ENCODE measurements at regions not wholly inside any gene's neighbourhood (a gene's known extent, or its start where the extent isn't known, plus 50 kb on each side); places are given as distances from the start of the nearest gene placed in this dataset.

DNA sequence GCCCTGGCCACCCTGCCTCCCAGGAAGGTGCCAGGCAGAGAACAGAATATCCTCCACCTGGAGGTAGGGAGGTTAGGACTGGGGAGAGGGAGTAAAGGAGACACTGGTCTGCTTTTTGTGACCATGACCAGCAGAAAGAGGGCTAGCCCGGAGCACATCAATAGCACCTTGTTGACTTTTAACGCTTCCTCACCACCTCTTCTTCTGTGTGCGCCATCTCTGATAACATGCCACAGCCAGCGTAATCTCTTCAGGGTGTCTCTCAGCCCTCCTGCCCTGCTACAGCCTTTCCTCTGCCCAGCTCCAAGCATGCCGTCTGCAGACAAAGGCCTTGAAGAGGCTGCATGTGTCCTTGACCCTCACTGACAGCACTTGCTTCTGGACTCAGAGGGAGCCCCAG lies 50.9 kb upstream of the GJA5 start:
- no peak for DNase-seq (ENCODE audit: insufficient read length, low spot score)
- FAIRE-seq, result no peak

GRCh38 chr1:147811751-147812150 lies 51.3 kb upstream of the GJA5 start:
- DNase-seq (ENCODE audit: insufficient read length, low spot score) (no peak), FAIRE-seq (no peak)

DNA sequence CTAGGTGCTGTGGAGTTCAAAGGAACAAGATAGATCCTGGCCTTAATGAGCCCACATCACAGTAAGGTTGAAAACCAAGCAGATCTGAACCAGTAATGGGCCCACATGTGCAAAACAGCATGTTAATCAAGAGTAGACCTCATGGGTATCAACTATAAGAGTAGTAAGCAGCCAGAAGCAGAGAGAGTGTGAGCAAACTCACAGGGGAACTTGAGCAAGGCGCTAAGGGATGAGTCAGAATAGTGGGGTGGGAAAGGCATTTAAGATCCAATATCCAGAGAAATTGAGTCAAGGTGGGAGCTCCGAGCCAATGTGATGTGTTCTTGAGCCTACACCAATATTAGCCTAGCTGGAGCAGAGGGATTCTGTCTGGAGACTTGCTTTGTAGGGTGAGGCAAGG lies 52.4 kb upstream of the GJA5 start:
- DNase-seq (ENCODE audit: insufficient read length, low spot score), result no peak
- FAIRE-seq, result no peak

DNA sequence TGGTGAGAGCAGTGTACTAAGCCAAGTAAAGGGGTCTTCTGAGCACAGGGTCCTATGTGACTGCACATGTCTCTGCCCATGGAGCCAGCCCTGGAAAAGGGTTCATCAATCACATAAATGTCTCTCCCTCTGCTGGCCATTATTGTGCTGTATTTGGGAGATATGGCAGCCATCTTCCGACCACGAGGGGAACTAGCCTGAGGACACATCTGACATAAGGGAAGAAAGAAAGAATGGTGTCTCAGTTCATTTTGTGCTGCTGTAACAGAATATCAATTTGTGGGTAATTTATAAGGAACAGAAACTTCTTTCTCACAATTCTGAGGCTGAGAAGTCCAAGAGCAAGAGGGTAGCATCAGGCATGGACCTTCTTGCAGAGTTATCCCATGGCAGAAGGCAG lies 55.1 kb upstream of the GJA5 start:
- DNase-seq (ENCODE audit: insufficient read length, low spot score), result no peak

DNA sequence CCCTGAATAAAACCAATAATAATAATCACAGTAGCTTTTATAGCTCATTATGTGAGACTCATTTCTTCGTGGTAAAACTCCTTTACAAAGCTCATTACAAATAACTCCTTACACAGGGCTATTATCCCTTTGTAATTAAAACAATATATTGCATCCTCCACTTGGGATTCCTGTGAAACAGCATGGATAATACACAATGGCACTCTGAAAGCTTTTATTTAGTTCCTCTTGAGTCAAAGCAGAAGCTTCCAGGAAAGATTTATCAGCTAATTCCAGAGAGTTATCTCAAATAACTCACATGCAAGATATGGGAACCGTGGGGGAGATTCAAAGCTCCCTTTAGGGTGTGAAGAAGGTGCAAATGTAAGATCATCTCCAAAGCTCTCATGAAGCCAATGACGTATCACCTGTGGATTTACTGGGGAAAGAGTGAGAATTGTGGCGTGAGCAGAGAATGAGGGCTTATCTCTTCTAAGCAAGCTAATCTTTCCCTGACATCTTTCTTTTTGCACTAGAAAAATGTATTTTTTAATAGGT lies 60.4 kb upstream of the GJA5 start:
- FAIRE-seq (no peak), DNase-seq (ENCODE audit: insufficient read length, low spot score) (no peak)

More for the DNA sequence above, 55.1 kb upstream of the GJA5 start:
- no peak for FAIRE-seq

- no peak for FAIRE-seq
- DNase-seq (ENCODE audit: insufficient read length, low spot score), result no peak
Observed at GRCh38 chr1:147821883-147822282, 61.5 kb upstream of the GJA5 start.

GRCh38 chr1:147822292-147822691 lies 61.9 kb upstream of the GJA5 start:
- FAIRE-seq, result no peak
- no peak for DNase-seq (ENCODE audit: insufficient read length, low spot score)

GRCh38 chr1:147824001-147824400 lies 63.6 kb upstream of the GJA5 start:
- FAIRE-seq (no peak), DNase-seq (ENCODE audit: insufficient read length, low spot score) (no peak)

- DNase-seq (ENCODE audit: insufficient read length, low spot score) (no peak), FAIRE-seq (no peak)
Observed at GRCh38 chr1:147824798-147825197, 64.4 kb upstream of the GJA5 start.

- FAIRE-seq (no peak), DNase-seq (ENCODE audit: insufficient read length, low spot score) (no peak)
Observed at GRCh38 chr1:147825586-147825985, 65.2 kb upstream of the GJA5 start.

DNA sequence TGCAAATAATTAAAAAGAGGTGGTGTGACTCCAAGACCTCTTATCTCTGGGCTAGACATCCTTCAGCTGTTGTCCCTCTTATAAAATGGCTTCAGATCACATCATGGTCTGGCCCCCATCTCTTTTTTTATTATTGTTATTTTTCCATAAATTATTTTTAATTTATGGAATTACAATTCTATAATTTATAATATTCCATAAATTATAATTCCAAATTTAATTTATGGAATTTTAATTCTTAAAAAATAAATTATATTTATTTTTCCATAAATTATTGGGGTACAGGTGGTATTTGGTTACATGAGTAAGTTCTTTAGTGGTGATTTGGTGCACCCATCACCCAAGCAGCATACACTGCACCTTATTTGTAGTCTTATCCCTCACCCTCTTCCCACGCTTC lies 65.9 kb upstream of the GJA5 start:
- no peak for DNase-seq (ENCODE audit: insufficient read length, low spot score)
- no peak for FAIRE-seq

DNA sequence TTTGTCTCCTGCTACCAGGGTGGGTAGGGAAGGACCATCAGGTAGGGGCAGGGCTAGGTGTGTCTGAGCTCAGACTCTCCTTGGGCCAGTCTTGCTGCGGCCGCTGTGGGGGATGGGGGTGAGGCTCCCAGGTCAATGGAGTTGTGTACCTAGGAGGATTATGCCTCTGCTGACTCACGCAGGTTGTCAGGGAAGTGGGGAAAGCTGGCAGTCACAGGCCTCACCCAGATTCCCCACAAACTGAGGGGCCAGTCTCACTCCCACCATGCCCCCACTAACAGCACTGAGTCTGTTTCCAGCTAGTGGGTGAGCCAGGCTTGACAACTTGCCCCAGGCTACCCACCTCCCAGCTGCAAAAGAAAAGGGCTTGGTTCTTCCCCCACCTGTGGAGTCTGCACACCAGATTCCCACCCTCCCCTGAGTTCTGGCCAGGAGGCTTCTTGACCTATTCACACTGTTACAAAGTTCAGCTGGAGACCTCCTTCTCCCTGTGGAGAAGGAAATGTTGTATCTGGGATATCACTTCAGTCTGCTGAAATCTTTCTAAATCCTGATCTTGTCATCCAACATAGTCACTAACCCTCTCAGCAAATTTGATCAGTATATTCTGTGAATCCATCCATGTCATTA lies 69.2 kb upstream of the GJA8 start:
- no peak for DNase-seq (ENCODE audit: insufficient read length, low spot score)
- no peak for FAIRE-seq

DNA sequence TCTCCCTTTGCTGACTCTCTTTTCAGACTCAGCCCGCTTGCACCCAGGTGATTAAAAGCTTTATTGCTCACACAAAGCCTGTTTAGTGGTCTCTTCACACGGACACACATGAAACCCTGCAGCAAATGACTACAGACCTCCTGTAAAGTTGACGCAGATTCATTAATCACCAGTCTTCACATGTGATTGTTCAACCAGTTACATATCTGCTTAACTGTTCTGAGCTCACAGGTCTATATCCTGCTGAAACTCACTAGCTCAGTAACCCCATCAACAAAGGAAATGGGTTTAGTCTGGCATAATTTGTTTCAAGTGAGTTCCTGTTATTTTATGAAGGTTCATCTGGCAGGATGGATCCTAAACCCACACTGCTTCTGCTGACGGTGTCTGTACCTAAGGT lies 68.4 kb upstream of the GJA8 start:
- FAIRE-seq (no peak), DNase-seq (ENCODE audit: insufficient read length, low spot score) (no peak)

- DNase-seq (ENCODE audit: insufficient read length, low spot score) (no peak), FAIRE-seq (no peak)
Observed at GRCh38 chr1:147834810-147835209, 67.8 kb upstream of the GJA8 start.

DNA sequence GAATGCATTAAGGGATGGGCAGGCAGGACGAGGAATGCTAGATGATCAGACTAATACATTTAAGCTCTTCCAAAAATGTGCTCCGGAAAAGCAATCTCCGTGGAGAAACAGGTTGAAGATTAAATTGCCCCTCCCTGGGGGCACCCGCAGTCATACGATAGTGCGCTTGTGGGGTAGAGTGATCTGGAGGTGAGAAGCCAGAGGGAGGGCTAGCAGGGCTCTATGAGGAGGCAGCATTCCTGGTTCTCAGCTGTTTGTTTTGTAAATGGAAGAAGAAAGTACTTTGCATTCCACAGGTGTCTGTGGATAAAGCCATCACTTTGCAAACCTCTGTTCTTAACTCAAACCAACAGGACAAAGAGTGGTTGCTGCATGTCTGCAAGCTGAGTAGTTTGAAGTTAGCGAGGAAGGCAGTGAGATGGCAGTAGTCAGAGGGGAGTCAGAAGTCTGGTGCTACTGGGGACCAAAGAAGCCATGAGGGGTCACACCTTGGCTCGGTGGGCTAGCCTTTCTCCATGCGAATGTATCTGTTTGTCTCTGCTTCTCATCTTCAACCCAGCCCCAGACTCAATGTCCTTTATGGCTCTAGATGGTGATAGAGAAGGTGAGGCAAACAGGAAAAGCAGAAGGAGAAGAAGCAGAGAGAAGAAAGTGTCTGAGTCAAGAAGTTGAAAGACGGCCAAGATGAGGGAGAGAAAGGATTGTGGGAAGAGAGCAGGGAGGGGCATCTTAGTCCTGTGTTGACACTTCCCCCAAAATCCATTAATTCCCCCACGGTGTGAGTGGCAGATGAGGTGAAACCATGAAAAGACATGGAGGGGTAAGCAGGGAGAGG lies 65.2 kb upstream of the GJA8 start:
- FAIRE-seq, result no peak

DNA sequence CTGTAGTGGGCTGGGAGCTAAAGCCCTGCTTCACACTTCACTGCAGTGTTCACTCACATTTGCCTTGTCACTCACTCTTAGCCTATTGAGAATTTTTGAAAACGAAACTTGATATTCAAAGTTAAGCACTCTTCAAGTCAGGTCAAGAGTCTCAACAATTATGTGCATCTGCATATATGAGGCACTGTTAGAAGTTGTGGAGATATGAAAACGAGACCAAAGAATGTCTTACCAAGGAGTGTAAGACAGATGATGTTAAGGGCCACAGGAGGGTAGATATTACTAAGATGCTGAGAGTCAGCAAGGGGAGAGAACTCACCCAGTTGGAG lies 64.7 kb upstream of the GJA8 start:
- DNase-seq (ENCODE audit: insufficient read length, low spot score) (no peak), FAIRE-seq (no peak)

More for the DNA sequence above, 65.2 kb upstream of the GJA8 start:
- no peak for DNase-seq (ENCODE audit: insufficient read length, low spot score)

DNA sequence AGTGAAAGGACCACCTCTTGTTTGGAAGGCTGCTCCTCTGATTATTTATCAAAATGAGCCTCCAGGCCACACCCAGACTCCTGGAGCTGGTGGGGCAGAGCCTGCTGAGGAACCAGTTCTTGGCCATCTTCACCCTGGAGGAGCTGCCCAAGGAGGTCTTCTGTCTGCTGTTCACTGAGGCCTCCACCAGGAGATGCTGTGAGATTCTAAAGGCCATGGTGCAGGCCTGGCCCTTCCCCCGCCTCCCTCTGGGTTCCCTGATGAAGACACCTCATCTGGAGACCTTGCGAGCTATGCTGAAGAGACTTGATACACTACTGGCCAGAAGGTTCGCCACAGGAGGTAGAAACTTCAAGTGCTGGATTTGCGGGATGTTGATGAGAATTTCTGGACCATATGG lies 61.7 kb upstream of the GJA8 start:
- DNase-seq (ENCODE audit: insufficient read length, low spot score) (peak; percentile 8), FAIRE-seq (no peak)

- DNase-seq (ENCODE audit: insufficient read length, low spot score) (no peak), FAIRE-seq (no peak)
Observed at GRCh38 chr1:147842578-147842977, 60.0 kb upstream of the GJA8 start.

- no peak for FAIRE-seq
- DNase-seq (ENCODE audit: insufficient read length, low spot score), result no peak
Observed at GRCh38 chr1:147843486-147843885, 59.1 kb upstream of the GJA8 start.

DNA sequence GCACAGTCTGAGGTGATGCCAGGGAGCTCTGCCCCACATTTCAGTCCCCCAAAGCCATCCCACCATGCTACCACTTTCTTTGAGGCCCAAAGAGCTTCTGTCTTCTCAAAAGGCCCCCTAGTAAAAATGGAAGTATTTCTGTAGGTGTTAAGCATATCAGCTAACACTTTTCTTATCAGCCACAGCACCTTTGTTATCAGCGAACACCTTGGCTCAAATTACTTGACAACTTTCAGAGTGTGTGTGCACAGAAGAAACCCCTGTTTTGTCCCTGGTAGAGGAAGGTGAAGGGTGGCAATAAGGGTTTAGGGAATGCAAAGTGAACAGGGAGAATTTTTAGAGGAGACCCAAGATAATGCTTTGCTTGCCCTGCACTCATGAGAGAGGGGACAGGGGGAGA lies 54.8 kb upstream of the GJA8 start:
- DNase-seq (ENCODE audit: insufficient read length, low spot score), result no peak
- FAIRE-seq, result no peak

DNA sequence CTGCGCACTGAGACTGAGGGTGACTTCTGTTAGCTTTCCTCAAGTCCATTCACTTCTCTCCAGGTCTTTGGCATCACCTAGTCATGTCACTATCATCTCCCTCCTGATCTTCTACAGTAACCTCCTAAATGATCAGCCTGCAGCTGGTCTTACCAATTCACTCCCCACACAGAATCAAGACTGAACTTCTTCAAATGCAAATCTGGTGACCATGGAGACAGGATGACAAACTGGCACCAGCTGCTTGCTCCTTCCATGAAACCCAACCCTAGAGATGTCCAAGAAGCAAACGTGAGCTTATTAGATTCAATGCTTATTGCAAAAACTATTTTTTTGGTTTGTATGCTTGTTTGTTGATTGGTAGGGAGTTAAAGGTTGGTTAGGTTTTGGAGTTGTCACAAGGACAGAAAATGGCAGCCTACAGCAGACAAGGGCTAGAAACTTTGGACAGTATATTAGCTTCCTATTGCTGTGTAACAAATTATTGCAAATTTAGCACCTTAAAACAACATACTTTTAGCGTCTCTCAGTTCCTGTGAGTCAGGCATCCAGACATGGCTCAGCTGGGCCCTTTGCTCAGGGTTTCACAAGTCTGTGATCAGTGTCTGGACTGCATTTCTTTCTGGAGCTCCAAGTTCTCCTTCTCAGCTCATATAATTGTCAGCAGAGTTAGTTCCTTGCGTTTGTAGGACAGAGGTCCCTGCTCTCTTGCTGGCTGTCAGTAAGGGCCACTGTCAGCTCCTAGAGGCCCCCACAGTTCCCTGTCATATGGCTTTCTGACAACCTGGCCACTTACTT lies 53.3 kb upstream of the GJA8 start:
- no peak for FAIRE-seq
- no peak for DNase-seq (ENCODE audit: insufficient read length, low spot score)

GRCh38 chr1:147850737-147851136 lies 51.9 kb upstream of the GJA8 start:
- no peak for FAIRE-seq
- no peak for DNase-seq (ENCODE audit: insufficient read length, low spot score)

Measured in GM19239 (cell line).